ENCODE measurements at regions not wholly inside any gene's neighbourhood (a gene's known extent, or its start where the extent isn't known, plus 50 kb on each side); places are given as distances from the start of the nearest gene placed in this dataset.
"Not testable (repeated sequence)": the region's sequence is repeated elsewhere in the genome, so short reads cannot be mapped to it uniquely, and the experiment has no call there.

GRCh38 chr3:156050918-156051317 is 69.5 kb upstream of the KCNAB1 start:
- no peak for DNase-seq

- no peak for DNase-seq
Observed at GRCh38 chr3:156051651-156052050, 68.7 kb upstream of the KCNAB1 start.

DNA sequence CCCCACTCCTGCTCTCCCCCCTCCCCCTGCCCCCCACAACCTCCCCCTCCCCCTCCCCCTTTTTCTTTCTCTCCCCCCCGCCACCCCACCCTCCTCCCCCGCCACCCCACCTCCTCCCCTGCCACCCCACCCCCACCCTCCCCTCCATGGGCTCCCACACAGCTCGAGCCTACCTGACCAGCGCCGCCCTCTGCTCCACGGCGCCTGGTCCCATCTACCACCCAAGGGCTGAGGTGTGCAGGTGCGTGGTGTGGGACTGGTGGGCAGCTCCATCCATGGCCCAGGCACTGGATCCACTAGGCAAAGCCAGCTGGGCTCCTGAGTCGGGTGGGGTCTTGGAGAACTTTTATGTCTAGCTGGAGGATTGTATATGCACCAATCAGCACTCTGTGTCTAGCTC is 68.3 kb upstream of the KCNAB1 start:
- DNase-seq = no peak

DNA sequence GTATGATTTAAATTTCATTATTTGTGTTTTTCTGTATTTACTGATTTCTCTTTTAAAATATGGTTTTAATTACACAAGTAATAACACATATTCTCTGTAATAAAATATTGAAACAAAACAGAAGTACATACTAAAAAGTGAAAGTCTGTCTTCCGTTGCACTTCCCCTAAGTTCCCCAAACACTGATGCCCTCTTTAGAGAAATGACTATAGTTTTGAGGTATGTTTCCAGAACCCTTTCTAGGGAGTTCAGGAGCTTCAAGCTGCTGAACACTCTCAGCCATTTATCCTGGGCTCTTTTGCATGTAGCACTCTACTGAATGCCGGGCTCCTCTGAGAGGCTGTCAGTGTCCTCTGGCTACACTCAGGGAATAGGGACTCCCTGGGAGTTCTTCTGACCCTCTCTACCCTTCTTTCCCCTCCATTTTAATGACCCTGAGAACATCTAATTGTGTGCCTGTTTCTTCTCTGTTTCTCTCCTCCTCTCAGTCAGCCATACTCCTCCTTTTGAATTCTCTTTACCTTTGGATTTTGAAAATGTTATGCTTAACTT is 60.4 kb upstream of the KCNAB1 start:
- DNase-seq = no peak

DNA sequence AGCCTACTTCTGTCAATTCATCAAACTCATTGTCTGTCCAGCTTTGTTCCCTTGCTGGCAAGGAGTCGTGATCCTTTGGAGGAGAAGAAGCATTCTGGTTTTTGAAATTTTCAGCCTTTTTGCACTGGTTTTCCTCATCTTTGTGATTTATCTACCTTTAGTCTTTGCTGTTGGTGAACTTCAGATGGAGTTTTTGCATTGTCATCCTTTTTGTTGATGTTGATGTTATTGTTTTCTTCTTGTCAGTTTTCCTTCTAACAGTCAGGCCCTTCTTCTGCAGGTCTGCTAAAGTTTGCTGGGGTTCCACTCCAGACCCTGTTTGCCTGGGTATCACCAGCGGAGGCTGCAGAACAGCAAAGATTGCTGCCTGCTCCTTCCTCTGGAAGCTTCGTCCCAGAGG is 52.2 kb upstream of the KCNAB1 start:
- DNase-seq = not testable (repeated sequence)

- DNase-seq = no peak
Observed at GRCh38 chr3:156070028-156070427, 50.4 kb upstream of the KCNAB1 start.
